ENCODE measurements at regions not wholly inside any gene's neighbourhood (a gene's known extent, or its start where the extent isn't known, plus 50 kb on each side); places are given as distances from the start of the nearest gene placed in this dataset.

- TF ChIP-seq PBX3 (IDR thresholded peaks at IDR 0.05) (no peak), FOXJ3 (CRISPR knock-in tag; IDR thresholded peaks at IDR 0.05) (no peak)
Measured at GRCh38 chr2:198654646-198655045, 803.1 kb downstream of the SATB2 start (continued).

DNA sequence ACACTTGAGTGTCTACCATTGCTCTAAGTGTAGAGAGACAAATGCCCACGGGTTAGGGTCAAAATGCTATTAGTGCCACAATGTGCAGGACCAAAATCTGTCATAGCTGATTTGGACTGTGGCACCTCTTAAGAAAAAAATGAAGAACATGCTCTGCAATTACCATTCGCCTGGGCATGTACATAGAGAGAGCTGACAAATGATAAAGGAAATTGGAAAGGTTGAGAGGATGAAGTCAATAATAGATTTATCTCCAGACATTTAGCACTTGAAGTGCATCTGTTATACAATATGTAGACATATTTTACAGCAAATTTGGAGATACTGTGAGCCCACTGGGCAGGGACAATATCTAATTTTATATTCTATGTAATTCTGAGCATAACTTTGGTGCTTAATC is 804.4 kb downstream of the SATB2 start:
- no peak overlapping the region for H2AFZ ChIP-seq (ENCODE audit: low read depth)
- no peaks in the 10 kb centered on the region for H3K36me3 ChIP-seq (replicated peaks in 1 of 2; ENCODE audit: control insufficient read depth in 1 of 2, insufficient read depth in 2 of 2, low read length in 1 of 2)
- H3K9me2 ChIP-seq, result no peaks in the 10 kb centered on the region
- no peaks in the 10 kb centered on the region for H3F3A ChIP-seq (replicated peaks; ENCODE audit: insufficient read depth)
- H4K20me1 ChIP-seq (ENCODE audit: insufficient read depth), result no peaks in the 10 kb centered on the region
- DNase-seq, result no peak
- no peak for TF ChIP-seq EP300 (IDR thresholded peaks at IDR 0.05; ENCODE audit: borderline replicate concordance in 1 of 2, low read depth in 1 of 2, low read length in 1 of 2)
- TF ChIP-seq TEAD4 (IDR thresholded peaks at IDR 0.05; ENCODE audit: borderline replicate concordance, insufficient read depth), result no peak
- no peak for TF ChIP-seq FOXM1 (IDR thresholded peaks at IDR 0.05; ENCODE audit: low read depth)
- TF ChIP-seq RAD21 (IDR thresholded peaks at IDR 0.05; ENCODE audit: low read length), result no peak
- no peak for TF ChIP-seq SMC3 (IDR thresholded peaks at IDR 0.05; ENCODE audit: low read depth, low read length)
- TF ChIP-seq EZH2phosphoT487 (IDR thresholded peaks at IDR 0.05; ENCODE audit: borderline replicate concordance, low read depth), result no peak
- TF ChIP-seq TCF12 (IDR thresholded peaks at IDR 0.05), result no peak
- no peak for TF ChIP-seq USF2 (IDR thresholded peaks at IDR 0.05; ENCODE audit: borderline replicate concordance, low read depth, low read length)
- no peak for TF ChIP-seq MXI1 (IDR thresholded peaks at IDR 0.05; ENCODE audit: low read depth, low read length)
- TF ChIP-seq IRF3 (IDR thresholded peaks at IDR 0.05; ENCODE audit: low read depth, low read length), result no peak
- TF ChIP-seq POLR2AphosphoS5 (IDR thresholded peaks at IDR 0.05; ENCODE audit: low read depth, low read length), result no peak
- TF ChIP-seq, protein P1, sequence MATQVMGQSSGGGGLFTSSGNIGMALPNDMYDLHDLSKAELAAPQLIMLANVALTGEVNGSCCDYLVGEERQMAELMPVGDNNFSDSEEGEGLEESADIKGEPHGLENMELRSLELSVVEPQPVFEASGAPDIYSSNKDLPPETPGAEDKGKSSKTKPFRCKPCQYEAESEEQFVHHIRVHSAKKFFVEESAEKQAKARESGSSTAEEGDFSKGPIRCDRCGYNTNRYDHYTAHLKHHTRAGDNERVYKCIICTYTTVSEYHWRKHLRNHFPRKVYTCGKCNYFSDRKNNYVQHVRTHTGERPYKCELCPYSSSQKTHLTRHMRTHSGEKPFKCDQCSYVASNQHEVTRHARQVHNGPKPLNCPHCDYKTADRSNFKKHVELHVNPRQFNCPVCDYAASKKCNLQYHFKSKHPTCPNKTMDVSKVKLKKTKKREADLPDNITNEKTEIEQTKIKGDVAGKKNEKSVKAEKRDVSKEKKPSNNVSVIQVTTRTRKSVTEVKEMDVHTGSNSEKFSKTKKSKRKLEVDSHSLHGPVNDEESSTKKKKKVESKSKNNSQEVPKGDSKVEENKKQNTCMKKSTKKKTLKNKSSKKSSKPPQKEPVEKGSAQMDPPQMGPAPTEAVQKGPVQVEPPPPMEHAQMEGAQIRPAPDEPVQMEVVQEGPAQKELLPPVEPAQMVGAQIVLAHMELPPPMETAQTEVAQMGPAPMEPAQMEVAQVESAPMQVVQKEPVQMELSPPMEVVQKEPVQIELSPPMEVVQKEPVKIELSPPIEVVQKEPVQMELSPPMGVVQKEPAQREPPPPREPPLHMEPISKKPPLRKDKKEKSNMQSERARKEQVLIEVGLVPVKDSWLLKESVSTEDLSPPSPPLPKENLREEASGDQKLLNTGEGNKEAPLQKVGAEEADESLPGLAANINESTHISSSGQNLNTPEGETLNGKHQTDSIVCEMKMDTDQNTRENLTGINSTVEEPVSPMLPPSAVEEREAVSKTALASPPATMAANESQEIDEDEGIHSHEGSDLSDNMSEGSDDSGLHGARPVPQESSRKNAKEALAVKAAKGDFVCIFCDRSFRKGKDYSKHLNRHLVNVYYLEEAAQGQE (IDR thresholded peaks at IDR 0.05; ENCODE audit: low read depth, low read length), result no peak
- TF ChIP-seq, protein P2, sequence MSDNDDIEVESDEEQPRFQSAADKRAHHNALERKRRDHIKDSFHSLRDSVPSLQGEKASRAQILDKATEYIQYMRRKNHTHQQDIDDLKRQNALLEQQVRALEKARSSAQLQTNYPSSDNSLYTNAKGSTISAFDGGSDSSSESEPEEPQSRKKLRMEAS (IDR thresholded peaks at IDR 0.05; ENCODE audit: low read depth), result no peak
- no peak for TF ChIP-seq PBX3 (IDR thresholded peaks at IDR 0.05)
- no peaks in the 10 kb centered on the region for H3K4me1 ChIP-seq (ENCODE audit: control insufficient read depth in 1 of 2, insufficient read depth in 2 of 2, low read depth in 1 of 2, low read length in 1 of 2)
- CTCF ChIA-PET, result no interaction called here
- H3K79me2 ChIP-seq (ENCODE audit: insufficient read depth), result no peaks in the 10 kb centered on the region
- no peak overlapping the region for H3K4me2 ChIP-seq
- H3K9ac ChIP-seq, result no peak overlapping the region
- no peaks in the 10 kb centered on the region for H3K27me3 ChIP-seq (ENCODE audit: insufficient read depth)
- no peaks in the 10 kb centered on the region for H3K9me3 ChIP-seq
- H3K4me3 ChIP-seq (ENCODE audit: low read depth in 2 of 2, low read length in 1 of 2), result no peak overlapping the region
- POLR2A ChIA-PET, result no interaction called here
- WGBS (ENCODE audit: low lambda C conversion rate), result 0% methylated on average over 2 of the region's 2 CpGs
- H3K27ac ChIP-seq (ENCODE audit: low read depth in 2 of 2, low read length in 1 of 2), result no peak overlapping the region
